A673 (cell line): ENCODE measurements at regions not wholly inside any gene's neighbourhood (a gene's known extent, or its start where the extent isn't known, plus 50 kb on each side); places are given as distances from the start of the nearest gene placed in this dataset.

ENCODE experiments used
- BruUV-seq: library from RNA; stranded (reverse); fragments of 400-500 nt; replicated peaks from 2 replicates; lab custom pipeline; 2021; lab: Mats Ljungman, UMichigan
- CTCF ChIA-PET: fragments of 300-600 bp; sonication (Branson Sonifier 250); formaldehyde crosslinking; loops from one replicate; lab custom pipeline; 2022; ENCODE audit warnings: antibody characterized with exemption; lab: Charles Lee
- POLR2A ChIA-PET: fragments of 300-600 bp; sonication (Branson Sonifier 250); formaldehyde crosslinking; loops from one replicate; lab custom pipeline; 2022; ENCODE audit warnings: antibody characterized with exemption; ENCODE audit not compliant: low non-redundant PET; lab: Charles Lee
- DNase-seq: peaks from one replicate; pipeline ENCODE4 v3.0.0-alpha.2; 2015; ENCODE audit warnings: low spot score
- H3K27ac ChIP-seq: fragments of 200-600 bp; sonication (generic); 2 replicates; pipeline ENCODE4 v1.5.1; 2016; ENCODE audit warnings: mixed run types, low read depth, mild to moderate bottlenecking, mixed read lengths, antibody characterized with exemption, low read length; ENCODE audit not compliant: poor library complexity, severe bottlenecking
- H3K27me3 ChIP-seq: fragments of 200-600 bp; sonication (generic); replicated peaks from 2 replicates; pipeline ENCODE4 v1.6.1; 2017; ENCODE audit warnings: mixed run types, low read depth, mild to moderate bottlenecking, mixed read lengths, antibody characterized with exemption, low read length; ENCODE audit not compliant: insufficient read depth, poor library complexity
- H3K36me3 ChIP-seq: fragments of 200-600 bp; sonication (generic); 2 replicates; pipeline ENCODE4 v1.6.1; 2016; ENCODE audit warnings: mixed run types, mild to moderate bottlenecking, mixed read lengths, antibody characterized with exemption, low read length; ENCODE audit not compliant: insufficient read depth, poor library complexity, severe bottlenecking
- H3K4me1 ChIP-seq: fragments of 200-600 bp; sonication (generic); 2 replicates; pipeline ENCODE4 v1.6.1; 2017; ENCODE audit warnings: mixed run types, mild to moderate bottlenecking, mixed read lengths, antibody characterized with exemption, low read length; ENCODE audit not compliant: insufficient read depth, poor library complexity, severe bottlenecking
- H3K4me3 ChIP-seq: fragments of 200-600 bp; sonication (generic); 2 replicates; pipeline ENCODE4 v1.5.1; 2016; ENCODE audit warnings: low read depth, mixed run types, mild to moderate bottlenecking, mixed read lengths, low read length; ENCODE audit not compliant: poor library complexity, severe bottlenecking
- H3K9me3 ChIP-seq: fragments of 200-600 bp; sonication (generic); 2 replicates; pipeline ENCODE4 v1.6.1; 2016; ENCODE audit warnings: mixed run types, low read depth, mild to moderate bottlenecking, mixed read lengths, antibody characterized with exemption, low read length; ENCODE audit not compliant: poor library complexity, severe bottlenecking
- EZH2 ChIP-seq: fragments of 200-600 bp; sonication (generic); IDR thresholded peaks from 2 replicates; pipeline ENCODE4 v1.6.1; 2017; ENCODE audit warnings: borderline replicate concordance, low read depth, mild to moderate bottlenecking, mixed read lengths, antibody characterized with exemption, low read length; ENCODE audit not compliant: poor library complexity, severe bottlenecking
- intact Hi-C: fragments of 100-400 bp; cut with micrococcal nuclease; formaldehyde crosslinking; loops from one replicate; pipeline ENCODE4 v1.10.0; 2022; ENCODE audit not compliant: unreplicated experiment
- TF ChIP-seq, protein P1 (sequence below): fragments of 300-800, 200-600 bp; sonication (generic); conservative IDR thresholded peaks from 2 replicates; pipeline ENCODE4 v1.5.1; 2017; ENCODE audit warnings: low read depth, mild to moderate bottlenecking, antibody characterized with exemption, low read length, moderate library complexity, mixed read lengths

- Histone ChIP-seq H3K4me1 (peaks cover 44% of the 10 kb centered on the region), H3K4me3 (no peak overlapping the region), H3K27ac (peak overlapping the region; percentile 82), H3K36me3 (no peaks in the 10 kb centered on the region), H3K9me3 (no peaks in the 10 kb centered on the region), H3K27me3 (no peaks in the 10 kb centered on the region)
- intact Hi-C loops: loop anchor here (2.0 to 10.0 kb wide), 4 partner anchors 467 to 1529 kb away; no protein-coding TSS in a partner anchor
- no TSS peak for BruUV-seq
- ChIA-PET CTCF (interaction anchor here (0.8 to 1.2 kb wide), 5 partner anchors 68 to 1599 kb away, joined by 3 to 7 read pairs (median 4); no protein-coding TSS in a partner anchor), POLR2A (no interaction called here)
- TF ChIP-seq, protein P1, sequence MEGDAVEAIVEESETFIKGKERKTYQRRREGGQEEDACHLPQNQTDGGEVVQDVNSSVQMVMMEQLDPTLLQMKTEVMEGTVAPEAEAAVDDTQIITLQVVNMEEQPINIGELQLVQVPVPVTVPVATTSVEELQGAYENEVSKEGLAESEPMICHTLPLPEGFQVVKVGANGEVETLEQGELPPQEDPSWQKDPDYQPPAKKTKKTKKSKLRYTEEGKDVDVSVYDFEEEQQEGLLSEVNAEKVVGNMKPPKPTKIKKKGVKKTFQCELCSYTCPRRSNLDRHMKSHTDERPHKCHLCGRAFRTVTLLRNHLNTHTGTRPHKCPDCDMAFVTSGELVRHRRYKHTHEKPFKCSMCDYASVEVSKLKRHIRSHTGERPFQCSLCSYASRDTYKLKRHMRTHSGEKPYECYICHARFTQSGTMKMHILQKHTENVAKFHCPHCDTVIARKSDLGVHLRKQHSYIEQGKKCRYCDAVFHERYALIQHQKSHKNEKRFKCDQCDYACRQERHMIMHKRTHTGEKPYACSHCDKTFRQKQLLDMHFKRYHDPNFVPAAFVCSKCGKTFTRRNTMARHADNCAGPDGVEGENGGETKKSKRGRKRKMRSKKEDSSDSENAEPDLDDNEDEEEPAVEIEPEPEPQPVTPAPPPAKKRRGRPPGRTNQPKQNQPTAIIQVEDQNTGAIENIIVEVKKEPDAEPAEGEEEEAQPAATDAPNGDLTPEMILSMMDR: peak; percentile 66
- no peak for TF ChIP-seq EZH2
- DNase-seq: peak; percentile 80
Observed at GRCh38 chr6:18527836-18528743, 140.9 kb downstream of the RNF144B start.

DNA sequence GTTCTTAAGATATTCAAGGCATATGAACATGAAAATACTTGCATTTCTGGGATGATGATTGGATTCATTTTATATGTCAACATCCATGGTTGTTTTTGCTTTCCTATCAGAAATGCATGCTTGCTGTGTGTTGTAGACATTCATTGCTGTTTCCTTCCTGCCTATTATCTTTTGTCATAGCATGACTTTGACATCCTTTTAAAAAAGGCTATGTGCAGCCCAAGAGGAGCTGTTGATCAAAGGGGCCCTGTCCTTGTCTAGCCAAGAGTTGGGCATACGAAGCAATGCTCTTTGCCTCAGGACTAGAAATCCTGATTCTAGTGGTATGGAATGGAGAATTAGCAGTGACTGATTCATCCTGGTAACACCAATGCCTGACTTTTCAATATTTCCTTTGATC, 143.1 kb downstream of the RNF144B start:
- no peaks in the 10 kb centered on the region for H3K27me3 ChIP-seq
- CTCF ChIA-PET: no interaction called here
- TF ChIP-seq, protein P1: no peak
- no peak for TF ChIP-seq EZH2
- no peaks in the 10 kb centered on the region for H3K36me3 ChIP-seq
- BruUV-seq: no TSS peak
- POLR2A ChIA-PET: no interaction called here
- H3K4me1 ChIP-seq: peaks cover 44% of the 10 kb centered on the region
- H3K9me3 ChIP-seq: no peaks in the 10 kb centered on the region
- H3K27ac ChIP-seq: peak overlapping the region; percentile 82
- intact Hi-C loops: loop anchor here (1.0 kb wide), 2 partner anchors 65 to 204 kb away; no protein-coding TSS in a partner anchor
- no peak overlapping the region for H3K4me3 ChIP-seq
- peak; percentile 91 for DNase-seq

- no peak for DNase-seq
- H3K4me1 ChIP-seq: peaks cover 56% of the 10 kb centered on the region
- peak overlapping the region; percentile 51 for H3K27ac ChIP-seq
- H3K27me3 ChIP-seq: no peaks in the 10 kb centered on the region
- no TSS peak for BruUV-seq
- no peaks in the 10 kb centered on the region for H3K9me3 ChIP-seq
- no peaks in the 10 kb centered on the region for H3K36me3 ChIP-seq
- intact Hi-C loops: no loop called here
- no peak for TF ChIP-seq EZH2
- TF ChIP-seq, protein P1: no peak
- ChIA-PET CTCF (no interaction called here), POLR2A (no interaction called here)
- no peak overlapping the region for H3K4me3 ChIP-seq
Observed at GRCh38 chr6:18532139-18532538, 145.0 kb downstream of the RNF144B start.
